Urinary bladder (tissue), 3 donors: ENCODE measurements at regions not wholly inside any gene's neighbourhood (a gene's known extent, or its start where the extent isn't known, plus 50 kb on each side); places are given as distances from the start of the nearest gene placed in this dataset.

Source experiments
- DNase-seq: peaks from one replicate; pipeline ENCODE4 v3.0.0-alpha.2; 2015; ENCODE audit errors: extremely low spot score
- H3K27ac ChIP-seq: one replicate; pipeline ENCODE4 v1.5.1; 2013; ENCODE audit warnings: low read depth, mild to moderate bottlenecking, moderate library complexity
- H3K36me3 ChIP-seq: one replicate; pipeline ENCODE4 v1.6.1; 2013; ENCODE audit warnings: mild to moderate bottlenecking, moderate library complexity; ENCODE audit not compliant: insufficient read depth
- H3K4me1 ChIP-seq: one replicate; pipeline ENCODE4 v1.6.1; 2013; ENCODE audit warnings: mild to moderate bottlenecking, moderate library complexity; ENCODE audit not compliant: insufficient read depth
- H3K4me3 ChIP-seq: one replicate; pipeline ENCODE4 v1.5.1; 2013; ENCODE audit warnings: low read depth, low read length
- whole genome bisulfite sequencing: extraction: QIAGEN DNeasy Blood & Tissue Kit; methylation state at CpG from one replicate; pipeline ENCODE4 v1.1.7; 2013; 5-methylcytosine and 5-hydroxymethylcytosine counted together
- donor health status: healthy with polysubstance abuse.
- donor health status: healthy.

DNA sequence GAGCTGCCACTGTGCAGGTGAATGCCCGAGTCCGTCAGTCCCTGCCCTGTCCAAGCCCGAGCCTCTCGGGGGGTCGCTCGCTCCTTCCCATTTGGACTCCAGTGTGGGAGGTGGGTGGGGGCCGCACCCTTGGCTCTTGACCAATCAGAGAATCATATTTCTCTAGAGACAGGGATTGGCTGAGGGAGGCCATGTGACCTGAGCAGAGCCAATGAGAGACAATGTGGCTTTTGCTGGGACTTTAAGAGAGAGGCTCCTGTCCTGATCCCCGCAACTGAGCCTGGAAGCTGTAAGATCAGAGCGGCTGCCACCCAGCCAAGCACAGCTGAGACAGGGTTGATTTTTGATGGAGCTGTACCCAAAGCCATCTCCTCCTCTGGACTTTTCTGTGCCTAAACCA lies 199.3 kb downstream of the TFAP2C start:
- 96% methylated on average over 9 of the region's 9 CpGs for WGBS
- H3K4me1 ChIP-seq: no peaks in the 10 kb centered on the region
- H3K4me3 ChIP-seq: no peak overlapping the region
- no peak overlapping the region for H3K27ac ChIP-seq
- no peak for DNase-seq
- no peaks in the 10 kb centered on the region for H3K36me3 ChIP-seq

DNA sequence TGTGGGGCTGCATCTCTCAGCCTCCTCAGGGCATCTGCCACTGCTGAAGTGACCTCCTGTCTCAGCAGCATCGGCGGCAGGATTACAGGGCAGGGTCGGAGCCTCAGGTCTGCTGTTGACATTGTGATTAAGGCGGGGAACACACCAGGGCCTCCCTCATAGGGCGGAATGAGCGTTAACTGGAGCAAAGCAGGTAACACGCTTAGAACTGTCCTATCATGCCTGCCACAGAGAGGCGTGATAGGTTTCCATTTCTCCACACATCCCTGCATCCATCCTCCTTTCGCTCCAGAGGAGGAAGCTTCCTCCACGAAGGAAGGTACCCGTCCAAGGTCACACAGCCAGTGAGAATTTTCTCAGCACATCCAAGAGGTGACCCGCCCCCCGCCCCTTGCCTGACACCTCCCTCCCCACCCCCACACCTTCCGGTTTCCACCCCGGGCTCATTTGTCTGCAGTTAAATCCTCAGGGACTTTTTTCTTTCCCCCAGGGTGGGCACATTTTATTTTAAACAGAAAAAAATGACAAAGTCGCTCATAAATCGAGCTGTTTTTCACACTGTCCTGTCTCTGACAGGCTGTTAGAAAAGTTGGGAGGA lies 200.8 kb downstream of the TFAP2C start:
- Histone ChIP-seq H3K27ac (no peak overlapping the region), H3K36me3 (no peaks in the 10 kb centered on the region), H3K4me1 (no peaks in the 10 kb centered on the region), H3K4me3 (no peak overlapping the region)
- WGBS: 40% methylated on average over 17 of the region's 17 CpGs
- no peak for DNase-seq

DNA sequence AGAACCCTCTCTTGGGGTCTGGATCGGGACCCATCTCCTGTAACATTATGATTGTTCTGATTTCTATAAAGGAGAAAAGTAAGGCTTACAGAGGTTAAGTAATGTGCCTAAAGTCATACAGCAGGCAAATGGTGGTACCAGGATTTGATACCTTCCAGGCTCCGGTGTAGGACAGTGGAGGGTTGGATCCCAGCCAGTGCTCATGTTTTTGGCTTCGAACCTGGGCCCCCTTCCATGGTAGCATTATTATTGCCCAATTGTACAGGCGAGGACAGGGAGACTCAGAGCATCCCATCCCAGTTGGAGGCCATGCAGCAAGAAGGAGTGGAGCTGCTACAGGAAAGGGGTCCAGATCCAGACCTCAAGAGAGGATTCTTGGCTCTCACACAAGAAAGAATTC lies 202.7 kb downstream of the TFAP2C start:
- 64% methylated on average over 4 of the region's 4 CpGs for WGBS
- H3K4me1 ChIP-seq: no peaks in the 10 kb centered on the region
- no peak overlapping the region for H3K4me3 ChIP-seq
- H3K36me3 ChIP-seq: no peaks in the 10 kb centered on the region
- DNase-seq: no peak
- H3K27ac ChIP-seq: no peak overlapping the region

GRCh38 chr20:56833427-56833826 lies 204.3 kb downstream of the TFAP2C start:
- no peak overlapping the region for H3K27ac ChIP-seq
- WGBS: 72% methylated on average over 5 of the region's 5 CpGs

GRCh38 chr20:56835829-56836550 lies 206.9 kb downstream of the TFAP2C start:
- Histone ChIP-seq H3K4me3 (no peak overlapping the region), H3K4me1 (no peaks in the 10 kb centered on the region), H3K36me3 (no peaks in the 10 kb centered on the region), H3K27ac (no peak overlapping the region)
- 68% methylated on average over 4 of the region's 4 CpGs for WGBS
- no peak for DNase-seq

More at GRCh38 chr20:56833427-56833826, 204.3 kb downstream of the TFAP2C start:
- Histone ChIP-seq H3K4me3 (no peak overlapping the region), H3K4me1 (no peaks in the 10 kb centered on the region), H3K36me3 (no peaks in the 10 kb centered on the region)
- DNase-seq: no peak

DNA sequence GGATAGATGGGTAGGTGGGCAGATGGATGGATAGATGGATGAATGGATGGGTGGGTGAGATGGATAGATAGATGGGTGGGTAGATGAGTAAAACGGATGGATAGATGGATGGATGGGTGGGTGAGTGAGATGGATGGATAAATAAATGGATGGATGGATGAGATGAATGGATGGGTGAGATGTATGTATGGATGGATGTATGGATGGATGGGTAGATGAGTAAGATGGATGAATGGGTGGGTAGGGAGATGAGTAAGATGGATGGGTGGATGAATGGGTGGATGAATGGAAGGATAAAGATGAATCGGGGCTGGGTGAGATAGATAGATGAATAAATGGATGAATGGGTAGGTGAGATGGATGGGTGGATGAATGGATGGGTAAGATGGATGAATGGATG lies 210.1 kb downstream of the TFAP2C start:
- WGBS: 86% methylated on average over 1 of the region's 2 CpGs
- no peaks in the 10 kb centered on the region for H3K36me3 ChIP-seq
- no peak overlapping the region for H3K27ac ChIP-seq
- DNase-seq: no peak
- no peaks in the 10 kb centered on the region for H3K4me1 ChIP-seq
- H3K4me3 ChIP-seq: no peak overlapping the region

GRCh38 chr20:56839786-56840185 lies 210.7 kb downstream of the TFAP2C start:
- DNase-seq: no peak
- Histone ChIP-seq H3K36me3 (no peaks in the 10 kb centered on the region), H3K4me3 (no peak overlapping the region), H3K27ac (no peak overlapping the region), H3K4me1 (no peaks in the 10 kb centered on the region)
- 47% methylated on average over 5 of the region's 5 CpGs for WGBS

DNA sequence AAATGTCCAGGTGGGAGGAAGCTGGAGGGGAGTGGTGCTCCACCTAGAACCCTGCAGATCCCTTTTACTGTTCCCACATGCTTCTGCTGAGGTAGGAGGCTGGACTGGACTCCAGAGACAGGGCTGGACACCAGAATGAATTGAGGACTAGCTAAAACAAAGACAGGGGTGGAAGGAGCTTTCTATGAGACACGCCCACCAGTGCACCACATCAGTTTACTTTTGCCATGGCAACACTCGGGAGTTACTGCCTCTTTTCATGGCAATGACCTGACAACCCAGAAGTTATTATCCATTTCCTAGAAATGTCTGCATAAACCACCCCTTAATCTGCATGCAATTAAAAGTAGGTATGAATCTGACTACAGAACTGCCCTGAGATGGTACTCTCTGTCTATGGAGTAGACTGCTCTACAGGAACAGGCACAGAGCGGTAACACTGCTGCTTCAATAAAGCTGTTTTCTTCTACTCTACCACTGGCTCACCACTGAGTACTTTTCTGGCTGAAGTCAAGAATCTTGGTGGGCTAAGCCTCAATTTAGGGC lies 211.7 kb downstream of the TFAP2C start:
- Histone ChIP-seq H3K4me3 (no peak overlapping the region), H3K27ac (no peak overlapping the region), H3K36me3 (no peaks in the 10 kb centered on the region), H3K4me1 (no peaks in the 10 kb centered on the region)
- DNase-seq: no peak
- WGBS: 65% methylated on average over 3 of the region's 3 CpGs

DNA sequence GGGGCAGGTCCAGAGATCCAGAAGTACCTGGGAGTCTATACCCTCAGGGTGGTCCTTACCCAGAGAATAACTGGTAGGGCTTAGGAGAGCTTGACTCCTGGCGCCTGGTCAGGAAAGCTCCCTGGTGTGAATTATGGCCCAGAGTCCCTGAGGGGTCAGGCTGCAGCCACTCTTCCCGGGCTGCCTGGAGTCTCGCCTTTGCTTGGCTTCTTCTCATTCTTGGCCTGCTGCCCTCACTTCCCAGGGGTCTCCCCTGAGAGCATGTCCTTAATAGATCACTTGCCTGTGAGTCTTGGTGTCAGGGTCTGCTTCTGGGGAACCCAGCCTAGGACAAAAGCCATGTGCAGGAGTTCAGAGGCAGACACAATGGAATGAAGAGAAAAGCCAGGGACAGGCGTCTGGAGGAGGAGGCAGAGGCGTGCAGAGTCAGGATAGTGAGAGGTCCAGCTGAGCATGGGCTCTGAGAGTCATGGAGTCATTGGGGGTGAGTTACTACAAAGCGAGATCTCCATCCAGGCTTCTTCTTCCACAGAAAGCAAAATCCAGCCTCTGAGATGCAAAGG lies 212.3 kb downstream of the TFAP2C start:
- Histone ChIP-seq H3K4me1 (no peaks in the 10 kb centered on the region), H3K36me3 (no peaks in the 10 kb centered on the region), H3K4me3 (no peak overlapping the region), H3K27ac (no peak overlapping the region)
- WGBS: 43% methylated on average over 6 of the region's 6 CpGs
- DNase-seq: no peak

- Histone ChIP-seq H3K4me1 (no peaks in the 10 kb centered on the region), H3K27ac (no peak overlapping the region)
- WGBS: 93% methylated on average over 9 of the region's 9 CpGs
Measured at GRCh38 chr20:56842056-56842455, 212.9 kb downstream of the TFAP2C start.

DNA sequence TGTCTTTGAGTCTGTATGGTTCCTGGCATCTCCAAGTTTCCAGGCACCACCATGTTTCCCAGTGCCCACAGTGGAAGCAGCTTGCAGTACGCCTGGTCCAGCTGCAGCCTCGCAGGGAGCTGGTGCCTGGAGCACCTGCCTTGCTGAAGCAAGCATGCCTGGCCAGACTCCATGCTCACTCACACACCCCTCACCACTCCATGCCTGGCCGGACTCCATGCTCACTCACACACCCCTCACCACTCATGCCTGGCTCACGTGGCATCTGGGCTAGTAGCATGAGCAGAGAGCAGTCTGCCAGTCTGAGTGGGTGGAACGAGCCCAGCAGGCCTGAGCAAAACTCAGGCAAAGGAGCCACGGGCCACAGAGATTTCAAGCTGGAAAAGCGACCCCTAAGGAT lies 214.3 kb downstream of the TFAP2C start:
- no peaks in the 10 kb centered on the region for H3K4me1 ChIP-seq
- WGBS: 88% methylated on average over 7 of the region's 7 CpGs

More at GRCh38 chr20:56842056-56842455, 212.9 kb downstream of the TFAP2C start:
- no peak for DNase-seq
- Histone ChIP-seq H3K4me3 (no peak overlapping the region), H3K36me3 (no peaks in the 10 kb centered on the region)

GRCh38 chr20:56843817-56844216 lies 214.7 kb downstream of the TFAP2C start:
- Histone ChIP-seq H3K4me3 (no peak overlapping the region), H3K4me1 (no peaks in the 10 kb centered on the region), H3K27ac (no peak overlapping the region), H3K36me3 (no peaks in the 10 kb centered on the region)
- 61% methylated on average over 4 of the region's 4 CpGs for WGBS
- DNase-seq: no peak

More for the DNA sequence above, 214.3 kb downstream of the TFAP2C start:
- H3K27ac ChIP-seq: no peak overlapping the region
- H3K4me3 ChIP-seq: no peak overlapping the region
- DNase-seq: no peak
- no peaks in the 10 kb centered on the region for H3K36me3 ChIP-seq

DNA sequence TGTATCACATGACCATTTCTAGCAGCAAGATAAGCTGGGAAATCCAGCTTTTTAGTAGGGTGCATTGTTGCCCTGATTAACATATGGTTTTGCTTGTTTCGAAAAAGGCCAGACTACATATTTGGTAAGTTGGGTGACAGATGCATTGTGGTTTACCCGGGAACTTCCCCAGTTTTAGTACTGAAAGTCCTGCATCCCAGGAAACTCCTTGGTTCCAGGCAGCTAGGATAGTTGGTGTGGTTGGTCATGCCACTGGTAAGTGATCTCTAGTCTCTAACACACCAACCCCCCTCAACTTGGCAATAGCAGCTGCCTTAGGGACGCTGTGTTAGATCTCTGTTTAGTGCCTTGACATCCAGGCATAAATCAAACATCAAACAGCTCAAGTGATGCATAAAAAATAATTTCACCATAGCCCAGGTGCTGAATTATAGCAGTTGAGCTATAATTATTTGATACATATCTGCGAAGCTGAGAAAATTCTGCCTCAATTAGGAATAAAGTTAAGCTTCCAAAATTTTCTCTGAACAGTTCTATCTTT lies 216.5 kb downstream of the TFAP2C start:
- 69% methylated on average over 4 of the region's 4 CpGs for WGBS

DNA sequence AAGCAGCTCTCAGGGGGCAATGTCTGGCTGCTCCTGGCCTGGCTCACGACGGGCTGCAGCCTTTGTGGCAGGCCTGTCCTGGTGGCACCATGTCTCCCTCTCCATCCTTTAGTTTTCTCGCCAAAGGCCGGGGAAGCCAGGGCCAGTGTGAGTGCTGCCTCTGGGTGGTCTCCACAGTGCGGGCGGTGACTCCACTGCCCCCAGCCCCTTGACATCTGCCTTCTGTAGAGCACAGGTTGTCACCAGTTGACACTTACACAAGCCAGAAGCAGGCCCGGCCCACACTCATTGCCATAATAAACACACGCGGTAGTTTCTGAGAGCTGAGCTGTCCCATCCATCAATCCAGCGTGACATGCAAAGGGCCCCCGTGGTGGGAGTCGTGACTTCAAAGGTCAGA lies 219.5 kb downstream of the TFAP2C start:
- H3K36me3 ChIP-seq: no peaks in the 10 kb centered on the region
- 44% methylated on average over 12 of the region's 12 CpGs for WGBS

More for the DNA sequence above, 216.5 kb downstream of the TFAP2C start:
- H3K4me1 ChIP-seq: no peaks in the 10 kb centered on the region
- DNase-seq: no peak
- H3K27ac ChIP-seq: no peak overlapping the region
- no peak overlapping the region for H3K4me3 ChIP-seq
- H3K36me3 ChIP-seq: no peaks in the 10 kb centered on the region

More for the DNA sequence above, 219.5 kb downstream of the TFAP2C start:
- Histone ChIP-seq H3K4me3 (no peak overlapping the region), H3K4me1 (no peaks in the 10 kb centered on the region), H3K27ac (no peak overlapping the region)
- DNase-seq: no peak
